ENCODE measurements at regions not wholly inside any gene's neighbourhood (a gene's known extent, or its start where the extent isn't known, plus 50 kb on each side); places are given as distances from the start of the nearest gene placed in this dataset.

DNA sequence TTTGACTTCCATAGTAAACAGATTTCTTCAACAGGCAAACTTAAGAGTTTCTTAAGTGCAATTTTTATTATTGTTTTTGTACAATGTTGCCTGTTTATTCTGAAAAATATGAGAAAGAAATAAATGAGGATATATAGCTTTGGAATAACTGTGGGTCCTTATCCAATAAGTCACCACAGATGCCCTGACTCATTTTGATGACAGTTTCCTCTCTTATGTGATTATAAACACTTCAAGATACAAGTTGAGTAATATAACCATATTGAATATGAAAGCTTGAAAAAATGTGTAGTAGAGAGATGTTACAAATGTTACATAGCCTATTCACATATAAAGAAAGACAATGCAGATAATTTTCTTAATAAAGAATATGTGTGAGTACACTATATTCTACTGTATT is 931.6 kb downstream of the RAPGEF2 start:
- no peak overlapping the region for H3K27ac ChIP-seq (ENCODE audit: low read length)
- ATAC-seq (no peak), DNase-seq (ENCODE audit: low read depth, low spot score) (no peak)
- H3K36me3 ChIP-seq (ENCODE audit: control insufficient read depth, insufficient read depth, low read length), result no peaks in the 10 kb centered on the region
- intact Hi-C loops (cut with micrococcal nuclease; ENCODE audit: unreplicated experiment) (no loop called here), in situ Hi-C loops (cut with HindIII; ENCODE audit: low pct_unique_long_range_greater_than_20kb, low sequenced_read_pairs) (no loop called here)
- no TSS peak for BruUV-seq (replicated peaks)
- no peaks in the 10 kb centered on the region; the same call in 1 of the 2 replicates for H3K9me3 ChIP-seq (ENCODE audit: control insufficient read depth, insufficient read depth, low read depth, low read length)
- no peaks in the 10 kb centered on the region for H3K4me1 ChIP-seq (ENCODE audit: control insufficient read depth, insufficient read depth, low read length)
- TF ChIP-seq, protein P1, sequence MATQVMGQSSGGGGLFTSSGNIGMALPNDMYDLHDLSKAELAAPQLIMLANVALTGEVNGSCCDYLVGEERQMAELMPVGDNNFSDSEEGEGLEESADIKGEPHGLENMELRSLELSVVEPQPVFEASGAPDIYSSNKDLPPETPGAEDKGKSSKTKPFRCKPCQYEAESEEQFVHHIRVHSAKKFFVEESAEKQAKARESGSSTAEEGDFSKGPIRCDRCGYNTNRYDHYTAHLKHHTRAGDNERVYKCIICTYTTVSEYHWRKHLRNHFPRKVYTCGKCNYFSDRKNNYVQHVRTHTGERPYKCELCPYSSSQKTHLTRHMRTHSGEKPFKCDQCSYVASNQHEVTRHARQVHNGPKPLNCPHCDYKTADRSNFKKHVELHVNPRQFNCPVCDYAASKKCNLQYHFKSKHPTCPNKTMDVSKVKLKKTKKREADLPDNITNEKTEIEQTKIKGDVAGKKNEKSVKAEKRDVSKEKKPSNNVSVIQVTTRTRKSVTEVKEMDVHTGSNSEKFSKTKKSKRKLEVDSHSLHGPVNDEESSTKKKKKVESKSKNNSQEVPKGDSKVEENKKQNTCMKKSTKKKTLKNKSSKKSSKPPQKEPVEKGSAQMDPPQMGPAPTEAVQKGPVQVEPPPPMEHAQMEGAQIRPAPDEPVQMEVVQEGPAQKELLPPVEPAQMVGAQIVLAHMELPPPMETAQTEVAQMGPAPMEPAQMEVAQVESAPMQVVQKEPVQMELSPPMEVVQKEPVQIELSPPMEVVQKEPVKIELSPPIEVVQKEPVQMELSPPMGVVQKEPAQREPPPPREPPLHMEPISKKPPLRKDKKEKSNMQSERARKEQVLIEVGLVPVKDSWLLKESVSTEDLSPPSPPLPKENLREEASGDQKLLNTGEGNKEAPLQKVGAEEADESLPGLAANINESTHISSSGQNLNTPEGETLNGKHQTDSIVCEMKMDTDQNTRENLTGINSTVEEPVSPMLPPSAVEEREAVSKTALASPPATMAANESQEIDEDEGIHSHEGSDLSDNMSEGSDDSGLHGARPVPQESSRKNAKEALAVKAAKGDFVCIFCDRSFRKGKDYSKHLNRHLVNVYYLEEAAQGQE (IDR thresholded peaks at IDR 0.05; ENCODE audit: insufficient read depth in 1 of 2, low read depth in 2 of 2, low read length in 1 of 2), result no peak
- TF ChIP-seq POLR2AphosphoS5 (IDR thresholded peaks at IDR 0.05; ENCODE audit: low read depth, low read length), result no peak
- TF ChIP-seq TCF7L2 (IDR thresholded peaks at IDR 0.05; ENCODE audit: low read depth, low read length), result no peak
- TF ChIP-seq, protein P2, sequence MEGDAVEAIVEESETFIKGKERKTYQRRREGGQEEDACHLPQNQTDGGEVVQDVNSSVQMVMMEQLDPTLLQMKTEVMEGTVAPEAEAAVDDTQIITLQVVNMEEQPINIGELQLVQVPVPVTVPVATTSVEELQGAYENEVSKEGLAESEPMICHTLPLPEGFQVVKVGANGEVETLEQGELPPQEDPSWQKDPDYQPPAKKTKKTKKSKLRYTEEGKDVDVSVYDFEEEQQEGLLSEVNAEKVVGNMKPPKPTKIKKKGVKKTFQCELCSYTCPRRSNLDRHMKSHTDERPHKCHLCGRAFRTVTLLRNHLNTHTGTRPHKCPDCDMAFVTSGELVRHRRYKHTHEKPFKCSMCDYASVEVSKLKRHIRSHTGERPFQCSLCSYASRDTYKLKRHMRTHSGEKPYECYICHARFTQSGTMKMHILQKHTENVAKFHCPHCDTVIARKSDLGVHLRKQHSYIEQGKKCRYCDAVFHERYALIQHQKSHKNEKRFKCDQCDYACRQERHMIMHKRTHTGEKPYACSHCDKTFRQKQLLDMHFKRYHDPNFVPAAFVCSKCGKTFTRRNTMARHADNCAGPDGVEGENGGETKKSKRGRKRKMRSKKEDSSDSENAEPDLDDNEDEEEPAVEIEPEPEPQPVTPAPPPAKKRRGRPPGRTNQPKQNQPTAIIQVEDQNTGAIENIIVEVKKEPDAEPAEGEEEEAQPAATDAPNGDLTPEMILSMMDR (IDR thresholded peaks at IDR 0.05), result no peak
- TF ChIP-seq SIN3A (IDR thresholded peaks at IDR 0.05; ENCODE audit: borderline replicate concordance, insufficient read depth, low read depth, low read length), result no peak
- POLR2A ChIA-PET, result no interaction called here
- CTCF ChIA-PET, result no interaction called here
- H3K27me3 ChIP-seq (ENCODE audit: control insufficient read depth, insufficient read depth, low read length), result no peaks in the 10 kb centered on the region
- H3K4me3 ChIP-seq (ENCODE audit: low read depth in 2 of 2, low read length in 2 of 2), result no peak overlapping the region

DNA sequence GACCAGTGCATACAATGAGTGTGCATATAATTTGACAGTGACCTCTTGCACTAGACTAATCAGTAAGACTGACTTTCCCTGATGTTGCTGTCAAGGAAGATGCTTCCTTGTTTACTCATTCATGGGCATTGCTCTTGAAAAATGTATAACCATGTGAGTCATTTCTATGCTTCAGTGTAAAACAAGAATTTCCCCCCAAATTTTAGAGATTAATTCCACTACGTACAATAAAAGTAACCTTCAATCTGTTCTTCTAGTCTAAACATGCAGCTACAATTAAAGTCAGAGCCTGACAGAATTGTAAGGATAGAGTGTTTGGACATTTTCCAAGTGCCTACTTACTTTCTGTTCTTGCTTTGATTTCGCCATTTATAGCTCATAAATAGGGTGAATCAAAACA is 935.7 kb downstream of the RAPGEF2 start:
- in situ Hi-C loops (cut with HindIII; ENCODE audit: low pct_unique_long_range_greater_than_20kb, low sequenced_read_pairs), result no loop called here
- H3K27ac ChIP-seq (ENCODE audit: low read length), result no peak overlapping the region
- no TSS peak for BruUV-seq (replicated peaks)
- no peaks in the 10 kb centered on the region for H3K4me1 ChIP-seq (ENCODE audit: control insufficient read depth, insufficient read depth, low read length)
- ChIA-PET CTCF (no interaction called here), POLR2A (no interaction called here)
- intact Hi-C loops (cut with micrococcal nuclease; ENCODE audit: unreplicated experiment), result no loop called here
- ATAC-seq (no peak), DNase-seq (ENCODE audit: low read depth, low spot score) (no peak)
- no peaks in the 10 kb centered on the region for H3K27me3 ChIP-seq (ENCODE audit: control insufficient read depth, insufficient read depth, low read length)
- no peaks in the 10 kb centered on the region; the same call in 1 of the 2 replicates for H3K9me3 ChIP-seq (ENCODE audit: control insufficient read depth, insufficient read depth, low read depth, low read length)
- H3K36me3 ChIP-seq (ENCODE audit: control insufficient read depth, insufficient read depth, low read length), result no peaks in the 10 kb centered on the region
- TF ChIP-seq, protein P1 (IDR thresholded peaks at IDR 0.05; ENCODE audit: insufficient read depth in 1 of 2, low read depth in 2 of 2, low read length in 1 of 2), result no peak
- TF ChIP-seq POLR2AphosphoS5 (IDR thresholded peaks at IDR 0.05; ENCODE audit: low read depth, low read length) (no peak), SIN3A (IDR thresholded peaks at IDR 0.05; ENCODE audit: borderline replicate concordance, insufficient read depth, low read depth, low read length) (no peak), TCF7L2 (IDR thresholded peaks at IDR 0.05; ENCODE audit: low read depth, low read length) (no peak)
- TF ChIP-seq, protein P2 (IDR thresholded peaks at IDR 0.05), result no peak
- H3K4me3 ChIP-seq (ENCODE audit: low read depth in 2 of 2, low read length in 2 of 2), result no peak overlapping the region

Data from Panc1 (cell line).